HPDE6-E6E7 (cell line): ENCODE measurements at regions not wholly inside any gene's neighbourhood (a gene's known extent, or its start where the extent isn't known, plus 50 kb on each side); places are given as distances from the start of the nearest gene placed in this dataset.

ENCODE experiments used
- DNase-seq: peaks from one replicate; pipeline ENCODE4 v3.0.0; 2011; ENCODE audit warnings: missing footprints; ENCODE audit errors: extremely low spot score

GRCh38 chr4:181982437-181982836, 260.8 kb upstream of the TENM3 start:
- DNase-seq = no peak

- no peak for DNase-seq
Measured at GRCh38 chr4:181982856-181983255, 260.3 kb upstream of the TENM3 start.

- DNase-seq = no peak
Measured at GRCh38 chr4:181987392-181987791, 255.8 kb upstream of the TENM3 start.

GRCh38 chr4:181989071-181989470, 254.1 kb upstream of the TENM3 start:
- no peak for DNase-seq

GRCh38 chr4:181991369-181992108, 251.7 kb upstream of the TENM3 start:
- no peak for DNase-seq

- no peak for DNase-seq
Measured at GRCh38 chr4:181998398-181999295, 244.6 kb upstream of the TENM3 start.

- no peak for DNase-seq
Measured at GRCh38 chr4:182000077-182000476, 243.1 kb upstream of the TENM3 start.

GRCh38 chr4:182010876-182011275, 232.3 kb upstream of the TENM3 start:
- no peak for DNase-seq

- no peak for DNase-seq
Measured at GRCh38 chr4:182014164-182014563, 229.0 kb upstream of the TENM3 start.

- no peak for DNase-seq
Measured at GRCh38 chr4:182015014-182015413, 228.2 kb upstream of the TENM3 start.

GRCh38 chr4:182015893-182016292, 227.3 kb upstream of the TENM3 start:
- DNase-seq = peak; percentile 10

- no peak for DNase-seq
Measured at GRCh38 chr4:182017038-182017437, 226.2 kb upstream of the TENM3 start.

- no peak for DNase-seq
Measured at GRCh38 chr4:182018691-182019090, 224.5 kb upstream of the TENM3 start.

GRCh38 chr4:182019148-182019652, 224.0 kb upstream of the TENM3 start:
- no peak for DNase-seq

GRCh38 chr4:182022909-182023308, 220.3 kb upstream of the TENM3 start:
- no peak for DNase-seq

- no peak for DNase-seq
Measured at GRCh38 chr4:182023469-182023868, 219.7 kb upstream of the TENM3 start.

GRCh38 chr4:182042945-182043344, 200.3 kb upstream of the TENM3 start:
- DNase-seq = no peak

GRCh38 chr4:182048871-182049270, 194.3 kb upstream of the TENM3 start:
- DNase-seq = no peak

GRCh38 chr4:182056866-182057265, 186.3 kb upstream of the TENM3 start:
- no peak for DNase-seq

- DNase-seq = no peak
Measured at GRCh38 chr4:182062458-182062857, 180.7 kb upstream of the TENM3 start.

GRCh38 chr4:182062936-182063335, 180.3 kb upstream of the TENM3 start:
- DNase-seq = peak; percentile 48

- no peak for DNase-seq
Measured at GRCh38 chr4:182063651-182064050, 179.6 kb upstream of the TENM3 start.

GRCh38 chr4:182065255-182065654, 177.9 kb upstream of the TENM3 start:
- DNase-seq = no peak
